Activated naive CD8-positive, alpha-beta T cell treated with anti-CD3 and anti-CD28 coated beads, Interleukin-2, amount 10 ng/mL, durations not matched to agents 7 days and 5 days (primary cell): ENCODE measurements at regions not wholly inside any gene's neighbourhood (a gene's known extent, or its start where the extent isn't known, plus 50 kb on each side); places are given as distances from the start of the nearest gene placed in this dataset.

Experiments
- ATAC-seq: fragments of 150-1000 bp; cut with Tn5 transposase; one replicate; pipeline ENCODE4 v1.10.0; 2021; ENCODE audit warnings: low read depth, moderate library complexity
- POLR2A ChIA-PET: fragments of 350-600 bp; sonication (Branson Sonifier 250); formaldehyde crosslinking; loops from one replicate; lab custom pipeline; 2021; ENCODE audit warnings: antibody characterized with exemption; lab: Charles Lee
- DNase-seq: peaks from one replicate; pipeline ENCODE4 v3.0.0; 2021
- H3K27ac Mint-ChIP-seq: one replicate; pipeline ENCODE4 v1.8.0; 2022; ENCODE audit warnings: mild to moderate bottlenecking, mixed read lengths
- H3K27me3 Mint-ChIP-seq: one replicate; pipeline ENCODE4 v1.8.0; 2022; ENCODE audit warnings: mild to moderate bottlenecking, moderate library complexity, mixed read lengths
- H3K36me3 Mint-ChIP-seq: one replicate; pipeline ENCODE4 v1.8.0; 2021; ENCODE audit warnings: mild to moderate bottlenecking, mixed read lengths
- H3K4me1 Mint-ChIP-seq: one replicate; pipeline ENCODE4 v1.8.0; 2021; ENCODE audit warnings: mixed read lengths
- H3K4me3 Mint-ChIP-seq: one replicate; pipeline ENCODE4 v1.8.0; 2022; ENCODE audit warnings: mild to moderate bottlenecking, moderate library complexity, mixed read lengths
- H3K9me3 Mint-ChIP-seq: one replicate; pipeline ENCODE4 v1.8.0; 2021; ENCODE audit warnings: mixed read lengths

GRCh38 chr9:86893811-86894490 is 53.4 kb downstream of the GAS1 start:
- no peaks in the 10 kb centered on the region for H3K4me1 Mint-ChIP-seq
- no peak for ATAC-seq
- no peak overlapping the region for H3K27ac Mint-ChIP-seq
- H3K4me3 Mint-ChIP-seq: no peak overlapping the region
- H3K27me3 Mint-ChIP-seq: peaks cover 5% of the 10 kb centered on the region
- DNase-seq: no peak
- H3K36me3 Mint-ChIP-seq: no peaks in the 10 kb centered on the region
- POLR2A ChIA-PET: no interaction called here
- no peaks in the 10 kb centered on the region for H3K9me3 Mint-ChIP-seq

DNA sequence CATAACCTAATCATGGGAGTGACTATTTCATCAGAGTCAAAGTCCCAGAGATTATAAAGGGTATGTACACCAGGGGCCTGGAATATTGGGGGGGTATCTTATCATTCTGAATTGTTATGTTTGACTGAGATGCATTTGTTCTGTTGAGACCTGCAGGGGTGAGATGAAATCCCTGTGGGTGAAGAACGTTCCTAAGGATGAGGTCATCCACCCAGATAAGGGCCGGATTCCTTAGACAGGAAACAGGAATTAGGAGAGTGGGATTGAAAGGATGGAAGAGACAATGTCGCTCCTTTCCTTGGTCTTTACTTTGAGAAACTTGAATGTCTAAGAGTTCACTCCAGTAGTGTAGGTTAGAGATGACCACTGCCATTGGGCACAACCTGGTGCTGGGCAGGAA is 54.7 kb downstream of the GAS1 start:
- Mint-ChIP-seq H3K9me3 (no peaks in the 10 kb centered on the region), H3K36me3 (no peaks in the 10 kb centered on the region), H3K27ac (no peak overlapping the region), H3K4me3 (no peak overlapping the region), H3K27me3 (peaks cover 9% of the 10 kb centered on the region), H3K4me1 (no peaks in the 10 kb centered on the region)
- DNase-seq (no peak), ATAC-seq (no peak)
- POLR2A ChIA-PET: no interaction called here

DNA sequence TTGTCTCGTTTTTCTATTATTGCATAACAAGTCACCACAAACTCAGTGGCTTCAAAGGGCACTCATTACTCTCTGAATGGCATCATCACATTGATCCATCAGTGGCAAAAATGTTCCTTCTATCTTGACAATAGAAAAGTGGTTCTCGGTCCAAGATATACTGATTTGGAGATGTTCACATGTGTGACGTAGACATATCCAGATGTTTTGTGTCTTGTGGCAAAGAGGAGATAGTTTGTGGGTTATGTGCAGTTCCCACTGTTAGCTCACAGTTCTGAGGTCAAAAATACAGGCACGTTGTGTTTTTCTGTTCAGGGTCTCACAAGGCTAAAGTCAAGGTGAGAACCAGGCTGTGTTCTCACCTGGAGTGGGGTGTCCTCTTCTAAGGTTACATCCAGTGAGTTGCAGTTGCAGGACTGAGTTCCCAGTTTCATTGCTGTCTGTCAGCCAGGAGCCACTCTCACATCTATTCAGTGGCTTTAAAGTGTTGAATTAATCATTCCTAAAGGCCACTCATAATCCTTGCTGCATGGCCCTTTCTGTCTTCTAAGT is 55.3 kb downstream of the GAS1 start:
- no peak for ATAC-seq
- Mint-ChIP-seq H3K36me3 (no peaks in the 10 kb centered on the region), H3K27ac (no peak overlapping the region), H3K4me3 (no peak overlapping the region), H3K4me1 (no peaks in the 10 kb centered on the region), H3K27me3 (peaks cover 5% of the 10 kb centered on the region), H3K9me3 (no peaks in the 10 kb centered on the region)
- no peak for DNase-seq
- POLR2A ChIA-PET: no interaction called here

DNA sequence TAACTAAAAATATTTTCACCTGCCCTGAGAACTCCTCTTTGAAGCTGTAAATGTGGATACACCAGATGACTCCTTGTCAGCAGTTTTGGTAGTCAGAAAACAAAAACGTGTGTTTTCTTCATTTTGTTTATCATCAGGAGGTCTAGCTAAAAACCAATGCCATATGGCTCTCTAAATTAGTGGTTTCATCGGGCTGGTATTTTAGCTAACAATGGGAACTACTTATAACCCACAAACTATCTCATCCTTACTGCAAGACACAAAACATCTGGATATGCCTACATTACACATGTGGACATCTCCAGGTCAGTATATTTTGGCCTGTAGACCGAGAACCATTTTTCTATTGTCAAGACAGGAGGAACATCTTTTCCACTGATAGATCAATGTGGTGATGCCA is 56.2 kb downstream of the GAS1 start:
- DNase-seq (no peak), ATAC-seq (no peak)
- H3K4me1 Mint-ChIP-seq: no peaks in the 10 kb centered on the region
- no peak overlapping the region for H3K27ac Mint-ChIP-seq
- H3K27me3 Mint-ChIP-seq: peaks cover 4% of the 10 kb centered on the region
- H3K4me3 Mint-ChIP-seq: no peak overlapping the region
- H3K9me3 Mint-ChIP-seq: no peaks in the 10 kb centered on the region
- H3K36me3 Mint-ChIP-seq: no peaks in the 10 kb centered on the region
- POLR2A ChIA-PET: no interaction called here

- peaks cover 4% of the 10 kb centered on the region for H3K27me3 Mint-ChIP-seq
These were observed 62.1 kb downstream of the GAS1 start for GRCh38 chr9:86885232-86885631.

GRCh38 chr9:86876621-86877196 is 70.6 kb downstream of the GAS1 start:
- Mint-ChIP-seq H3K36me3 (no peaks in the 10 kb centered on the region), H3K9me3 (no peaks in the 10 kb centered on the region), H3K27me3 (peaks cover 2% of the 10 kb centered on the region), H3K27ac (no peak overlapping the region), H3K4me1 (no peaks in the 10 kb centered on the region), H3K4me3 (no peak overlapping the region)
- no peak for ATAC-seq
- POLR2A ChIA-PET: no interaction called here
- DNase-seq: no peak

More at GRCh38 chr9:86885232-86885631, 62.1 kb downstream of the GAS1 start:
- H3K4me1 Mint-ChIP-seq: no peaks in the 10 kb centered on the region
- ATAC-seq (no peak), DNase-seq (no peak)
- POLR2A ChIA-PET: no interaction called here
- H3K9me3 Mint-ChIP-seq: no peaks in the 10 kb centered on the region
- H3K36me3 Mint-ChIP-seq: no peaks in the 10 kb centered on the region
- H3K4me3 Mint-ChIP-seq: no peak overlapping the region
- H3K27ac Mint-ChIP-seq: no peak overlapping the region

DNA sequence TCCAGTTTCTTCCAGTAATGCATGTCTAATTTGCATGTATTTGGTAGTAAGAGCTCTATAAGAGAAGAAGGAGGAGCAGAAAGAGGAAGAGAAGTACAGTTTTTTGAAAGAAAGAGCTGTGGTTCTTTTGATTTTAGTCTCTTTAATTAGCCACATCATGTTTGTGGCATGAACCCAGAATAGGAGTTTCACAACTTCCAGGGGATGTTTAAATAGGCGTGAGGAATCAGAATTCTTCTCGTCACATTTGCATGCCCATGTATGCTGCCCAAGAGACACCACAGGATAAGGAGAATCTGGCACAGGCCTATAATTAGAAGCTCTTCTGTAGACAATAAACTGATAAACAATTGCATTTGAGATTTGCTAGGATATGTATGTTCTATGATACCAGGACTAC is 78.7 kb downstream of the GAS1 start:
- POLR2A ChIA-PET: no interaction called here
- H3K36me3 Mint-ChIP-seq: no peaks in the 10 kb centered on the region
- no peaks in the 10 kb centered on the region for H3K9me3 Mint-ChIP-seq
- DNase-seq (no peak), ATAC-seq (no peak)
- H3K4me1 Mint-ChIP-seq: no peaks in the 10 kb centered on the region
- H3K27ac Mint-ChIP-seq: no peak overlapping the region
- H3K27me3 Mint-ChIP-seq: no peaks in the 10 kb centered on the region
- H3K4me3 Mint-ChIP-seq: no peak overlapping the region

- no peak overlapping the region for H3K4me3 Mint-ChIP-seq
- H3K36me3 Mint-ChIP-seq: no peaks in the 10 kb centered on the region
- no peaks in the 10 kb centered on the region for H3K9me3 Mint-ChIP-seq
- no peak overlapping the region for H3K27ac Mint-ChIP-seq
- H3K4me1 Mint-ChIP-seq: no peaks in the 10 kb centered on the region
- POLR2A ChIA-PET: no interaction called here
- DNase-seq (no peak), ATAC-seq (no peak)
- H3K27me3 Mint-ChIP-seq: no peaks in the 10 kb centered on the region
These were observed 79.4 kb downstream of the GAS1 start for GRCh38 chr9:86867804-86868313.

- H3K36me3 Mint-ChIP-seq: no peaks in the 10 kb centered on the region
- DNase-seq: no peak
- no peaks in the 10 kb centered on the region for H3K9me3 Mint-ChIP-seq
- no peak overlapping the region for H3K27ac Mint-ChIP-seq
- no peak for ATAC-seq
- POLR2A ChIA-PET: no interaction called here
- H3K4me3 Mint-ChIP-seq: no peak overlapping the region
- no peaks in the 10 kb centered on the region for H3K27me3 Mint-ChIP-seq
- H3K4me1 Mint-ChIP-seq: no peaks in the 10 kb centered on the region
These were observed 81.4 kb downstream of the GAS1 start for GRCh38 chr9:86865952-86866351.

DNA sequence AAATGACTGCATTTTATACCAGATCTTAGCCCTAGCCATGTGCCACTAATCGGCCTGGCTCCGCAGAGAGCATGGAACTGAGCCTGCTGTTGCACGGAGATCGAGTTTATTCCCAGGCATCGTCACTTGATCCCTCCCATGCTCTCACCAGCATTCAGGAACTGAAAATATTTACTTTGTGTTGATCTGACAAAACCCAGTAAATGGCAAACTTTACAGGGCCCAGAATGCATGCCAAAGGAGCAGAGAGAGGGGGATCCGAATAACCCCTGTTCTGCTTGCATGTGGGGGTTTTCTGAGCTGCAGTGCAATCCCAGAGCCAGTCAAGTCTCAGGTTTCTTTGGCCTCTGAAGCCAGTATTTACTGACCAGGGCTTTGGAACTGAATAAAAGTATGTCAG is 87.3 kb downstream of the GAS1 start:
- no peaks in the 10 kb centered on the region for H3K4me1 Mint-ChIP-seq
- no peak for DNase-seq
- H3K9me3 Mint-ChIP-seq: peaks cover 3% of the 10 kb centered on the region
- no peak overlapping the region for H3K27ac Mint-ChIP-seq
- H3K4me3 Mint-ChIP-seq: no peak overlapping the region
- H3K36me3 Mint-ChIP-seq: no peaks in the 10 kb centered on the region
- POLR2A ChIA-PET: no interaction called here
- no peak for ATAC-seq
- H3K27me3 Mint-ChIP-seq: peaks cover 4% of the 10 kb centered on the region

GRCh38 chr9:86859056-86859455 is 88.2 kb downstream of the GAS1 start:
- POLR2A ChIA-PET: no interaction called here
- Mint-ChIP-seq H3K36me3 (no peaks in the 10 kb centered on the region), H3K27ac (no peak overlapping the region), H3K9me3 (peaks cover 3% of the 10 kb centered on the region), H3K27me3 (peaks cover 4% of the 10 kb centered on the region), H3K4me1 (no peaks in the 10 kb centered on the region), H3K4me3 (no peak overlapping the region)
- ATAC-seq (no peak), DNase-seq (no peak)

GRCh38 chr9:86858009-86858408 is 89.3 kb downstream of the GAS1 start:
- H3K9me3 Mint-ChIP-seq: peaks cover 3% of the 10 kb centered on the region
- H3K4me3 Mint-ChIP-seq: no peak overlapping the region
- no peak for ATAC-seq
- H3K27ac Mint-ChIP-seq: no peak overlapping the region
- H3K27me3 Mint-ChIP-seq: peaks cover 4% of the 10 kb centered on the region
- H3K4me1 Mint-ChIP-seq: no peaks in the 10 kb centered on the region
- DNase-seq: no peak
- H3K36me3 Mint-ChIP-seq: no peaks in the 10 kb centered on the region
- POLR2A ChIA-PET: no interaction called here

- ATAC-seq: no peak
- no peak overlapping the region for H3K27ac Mint-ChIP-seq
- peaks cover 6% of the 10 kb centered on the region for H3K9me3 Mint-ChIP-seq
These were observed 91.0 kb downstream of the GAS1 start for GRCh38 chr9:86856259-86856658.

DNA sequence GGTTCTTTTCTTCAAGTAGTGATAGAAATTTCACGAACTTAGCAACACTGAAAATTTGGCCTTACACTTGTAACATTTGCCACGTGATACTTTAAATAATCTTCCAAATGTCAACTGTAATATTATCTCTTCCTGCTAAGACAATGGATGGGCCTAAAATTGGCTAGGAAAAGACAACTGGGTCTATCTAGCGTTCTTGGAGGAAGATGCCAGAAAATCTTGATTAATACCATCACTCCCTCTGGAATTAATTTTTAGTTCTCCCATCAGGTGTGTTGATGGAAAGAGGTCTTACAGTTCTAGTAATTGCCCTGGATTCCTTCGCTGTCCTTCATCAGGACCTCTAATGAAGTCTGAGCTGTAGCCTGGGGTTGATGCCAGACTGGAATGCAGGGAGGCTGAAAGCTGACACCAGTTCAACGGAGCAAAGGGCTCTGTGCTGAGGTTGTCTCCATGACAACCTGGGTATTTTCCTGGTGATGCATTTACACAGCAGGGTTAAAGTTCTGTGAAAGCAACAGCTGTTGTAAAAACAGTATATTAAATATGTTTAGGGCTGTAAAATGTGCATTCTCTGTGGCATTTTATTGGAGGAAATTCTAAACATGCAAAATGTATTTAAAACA is 92.3 kb downstream of the GAS1 start:
- no peak for ATAC-seq
- Mint-ChIP-seq H3K9me3 (peaks cover 6% of the 10 kb centered on the region), H3K27ac (no peak overlapping the region), H3K27me3 (peaks cover 4% of the 10 kb centered on the region), H3K4me3 (no peak overlapping the region), H3K4me1 (no peaks in the 10 kb centered on the region), H3K36me3 (no peaks in the 10 kb centered on the region)
- POLR2A ChIA-PET: no interaction called here
- no peak for DNase-seq

More at GRCh38 chr9:86856259-86856658, 91.0 kb downstream of the GAS1 start:
- Mint-ChIP-seq H3K4me1 (no peaks in the 10 kb centered on the region), H3K27me3 (peaks cover 4% of the 10 kb centered on the region), H3K36me3 (no peaks in the 10 kb centered on the region), H3K4me3 (no peak overlapping the region)
- no peak for DNase-seq
- POLR2A ChIA-PET: no interaction called here
